HG03095 (cell line): ENCODE measurements at regions not wholly inside any gene's neighbourhood (a gene's known extent, or its start where the extent isn't known, plus 50 kb on each side); places are given as distances from the start of the nearest gene placed in this dataset.
A peak's percentile ranks its signal among the peaks of the same experiment; 100 is the strongest.

Experiments
- ATAC-seq: cut with Tn5 transposase; IDR thresholded peaks from one replicate; pipeline ENCODE4 v1.9.1; 2021; ENCODE audit warnings: moderate library complexity; ENCODE audit not compliant: unreplicated experiment

- ATAC-seq = no peak
These were observed 50.3 kb upstream of the NFE2L2 start for GRCh38 chr2:177314722-177315264.

GRCh38 chr2:177315364-177315763 is 50.8 kb upstream of the NFE2L2 start:
- ATAC-seq = no peak

- ATAC-seq = no peak
These were observed 52.2 kb upstream of the NFE2L2 start for GRCh38 chr2:177316756-177317155.

GRCh38 chr2:177317443-177317842 is 52.9 kb upstream of the NFE2L2 start:
- ATAC-seq = no peak

- ATAC-seq = no peak
These were observed 53.3 kb upstream of the NFE2L2 start for GRCh38 chr2:177317857-177318256.

- no peak for ATAC-seq
These were observed 54.1 kb upstream of the NFE2L2 start for GRCh38 chr2:177318613-177319012.

GRCh38 chr2:177320596-177320995 is 56.1 kb upstream of the NFE2L2 start:
- ATAC-seq = no peak

- no peak for ATAC-seq
These were observed 58.3 kb upstream of the NFE2L2 start for GRCh38 chr2:177322801-177323261.

GRCh38 chr2:177324797-177325196 is 60.3 kb upstream of the NFE2L2 start:
- ATAC-seq = no peak

- peak; percentile 49 for ATAC-seq
These were observed 61.0 kb upstream of the NFE2L2 start for GRCh38 chr2:177325554-177325953.

GRCh38 chr2:177326005-177326404 is 61.5 kb upstream of the NFE2L2 start:
- peak; percentile 21 for ATAC-seq

GRCh38 chr2:177326591-177326990 is 62.1 kb upstream of the NFE2L2 start:
- ATAC-seq = no peak

- no peak for ATAC-seq
These were observed 62.5 kb upstream of the NFE2L2 start for GRCh38 chr2:177327009-177327408.

GRCh38 chr2:177328056-177328455 is 63.5 kb upstream of the NFE2L2 start:
- ATAC-seq = no peak

- ATAC-seq = no peak
These were observed 63.5 kb upstream of the AGPS start for GRCh38 chr2:177329064-177329463.

GRCh38 chr2:177331466-177331997 is 61.0 kb upstream of the AGPS start:
- no peak for ATAC-seq

- ATAC-seq = peak; percentile 73
These were observed 60.3 kb upstream of the AGPS start for GRCh38 chr2:177332026-177332991.

GRCh38 chr2:177332992-177333388 is 59.6 kb upstream of the AGPS start:
- ATAC-seq = no peak

GRCh38 chr2:177334940-177335543 is 57.5 kb upstream of the AGPS start:
- ATAC-seq = no peak

- ATAC-seq = no peak
These were observed 56.6 kb upstream of the AGPS start for GRCh38 chr2:177335917-177336450.

- ATAC-seq = no peak
These were observed 54.3 kb upstream of the AGPS start for GRCh38 chr2:177338177-177338721.
